NCI-H146 treated with DMSO at 0.1 percent for 48 hours (cell line): ENCODE measurements at regions not wholly inside any gene's neighbourhood (a gene's known extent, or its start where the extent isn't known, plus 50 kb on each side); places are given as distances from the start of the nearest gene placed in this dataset.
"Not testable (repeated sequence)": the region's sequence is repeated elsewhere in the genome, so short reads cannot be mapped to it uniquely, and the experiment has no call there.

Experiments
- DNase-seq: peaks from one replicate; lab custom pipeline; 2025; ENCODE audit not compliant: unreplicated experiment; lab: John Stamatoyannopoulos, UW

DNA sequence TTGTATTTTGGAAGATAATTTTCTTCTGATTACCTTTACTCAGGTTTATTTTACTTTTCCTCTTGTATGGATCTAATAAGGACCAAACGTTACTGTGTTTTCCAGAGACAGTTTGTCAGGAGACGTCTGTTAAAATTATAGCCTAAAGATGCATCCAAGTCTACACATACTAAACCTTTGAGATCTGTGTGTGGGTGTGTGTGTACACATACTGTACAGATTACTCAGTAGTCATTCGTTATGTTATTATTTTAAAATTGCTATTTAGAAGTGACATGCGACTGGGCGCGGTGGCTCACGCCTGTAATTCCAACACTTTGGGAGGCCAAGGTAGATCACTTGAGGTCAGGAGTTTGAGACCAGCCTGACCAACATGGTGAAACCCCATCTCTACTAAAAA is 51.6 kb upstream of the CNTLN start:
- DNase-seq: no peak

DNA sequence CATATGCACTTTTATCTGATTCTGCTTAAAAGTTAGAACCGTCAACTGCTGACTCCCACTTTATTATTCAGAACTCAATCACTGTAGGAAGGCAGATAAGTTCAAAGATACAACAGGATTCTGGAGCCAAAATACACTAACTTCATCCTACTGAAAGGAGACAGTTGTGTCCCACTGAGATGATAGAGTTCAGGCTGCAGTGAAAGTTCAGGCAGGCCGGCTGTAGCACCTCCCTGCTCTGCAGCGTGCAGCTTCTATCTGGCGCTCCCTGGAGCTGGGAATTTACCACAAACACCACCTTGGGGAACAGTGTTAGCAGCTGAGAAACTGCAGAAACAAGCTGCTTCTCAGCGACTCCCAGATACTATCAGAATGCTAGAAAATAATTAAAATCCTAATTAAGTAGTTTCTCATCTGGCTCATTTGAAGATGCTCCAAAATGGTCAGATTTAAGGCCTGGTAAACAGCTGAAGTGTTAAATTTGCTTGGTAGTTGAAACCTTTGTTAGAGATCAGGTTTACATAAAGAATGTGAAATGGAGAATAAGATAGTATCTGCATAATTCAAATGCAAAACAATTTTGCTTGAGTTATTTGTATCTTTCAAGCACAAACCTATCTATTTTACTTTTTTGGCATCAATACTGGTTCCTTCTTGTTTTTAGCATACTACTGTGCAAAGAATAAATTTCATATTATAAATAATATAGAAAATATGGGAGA is 52.3 kb upstream of the CNTLN start:
- no peak for DNase-seq

DNA sequence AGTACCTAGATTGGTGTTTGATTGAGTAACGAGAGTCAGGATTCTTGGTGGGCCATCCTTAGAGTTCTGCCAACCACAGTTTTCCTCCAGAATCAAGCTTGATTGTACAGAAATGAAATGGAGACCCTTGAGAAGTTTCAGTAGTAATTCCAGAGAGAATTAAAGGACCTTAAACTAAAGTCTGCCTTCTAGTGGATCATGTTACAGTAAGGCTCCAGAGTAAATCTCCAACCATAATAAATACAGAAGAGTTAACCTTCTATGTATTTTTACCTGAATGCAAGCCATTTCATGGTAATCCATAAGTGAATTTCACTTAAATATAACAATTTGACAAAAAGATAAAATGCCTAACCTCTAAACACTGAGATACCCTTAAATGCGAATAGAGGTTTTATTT is 53.0 kb upstream of the CNTLN start:
- DNase-seq: no peak

DNA sequence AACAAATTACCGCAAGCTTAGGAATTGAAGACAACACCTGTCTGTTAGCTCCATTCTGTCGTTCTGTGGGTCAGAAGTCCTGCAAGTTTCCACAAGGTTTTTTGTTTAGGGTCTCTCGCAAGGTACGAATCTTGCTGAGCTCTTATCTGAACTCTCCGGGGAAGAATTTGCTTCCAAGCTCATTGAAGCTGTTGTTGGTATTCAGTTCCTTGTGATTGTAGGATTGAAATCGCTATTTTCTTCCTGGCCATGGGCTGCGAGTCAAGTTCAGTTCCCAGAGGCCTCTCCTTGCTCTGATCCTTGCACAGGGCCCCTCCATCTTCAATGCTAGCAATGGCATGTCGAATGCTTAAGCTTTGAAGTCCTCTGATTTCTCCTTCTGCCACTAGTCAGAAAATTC is 53.5 kb upstream of the CNTLN start:
- no peak for DNase-seq

DNA sequence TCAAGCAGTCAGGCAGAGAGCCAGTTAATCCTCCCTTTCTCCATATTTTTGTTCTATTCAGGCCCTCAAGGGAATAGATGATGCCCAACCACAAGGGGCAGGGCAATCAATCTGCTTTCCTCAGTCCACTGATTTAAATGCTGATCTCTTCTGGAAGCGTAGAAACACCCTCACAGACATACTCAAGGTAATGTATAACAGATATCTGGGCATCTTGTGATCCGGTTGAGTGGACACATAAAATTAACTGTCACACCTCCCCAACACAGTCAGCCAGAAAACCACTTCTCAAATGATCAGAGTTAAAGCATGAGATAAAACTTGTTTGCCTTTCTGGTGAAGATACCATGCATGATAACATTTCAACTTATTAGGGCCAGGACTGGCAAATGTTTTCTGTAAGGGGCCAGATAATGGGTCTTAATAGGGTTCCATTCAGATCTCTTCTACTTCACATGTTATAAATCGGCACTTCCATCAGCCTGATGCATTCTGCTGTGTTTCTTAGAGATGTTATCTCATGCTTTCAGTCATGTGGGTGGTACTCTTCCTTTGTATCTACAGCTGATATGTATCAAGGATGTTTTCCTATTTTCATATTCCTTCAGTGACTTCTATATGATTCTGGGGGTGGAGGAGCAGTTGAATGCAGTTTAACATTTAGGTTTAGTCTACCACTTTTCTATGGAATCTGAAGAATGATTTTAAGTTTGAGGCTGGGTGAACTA is 58.9 kb upstream of the CNTLN start:
- DNase-seq: no peak

DNA sequence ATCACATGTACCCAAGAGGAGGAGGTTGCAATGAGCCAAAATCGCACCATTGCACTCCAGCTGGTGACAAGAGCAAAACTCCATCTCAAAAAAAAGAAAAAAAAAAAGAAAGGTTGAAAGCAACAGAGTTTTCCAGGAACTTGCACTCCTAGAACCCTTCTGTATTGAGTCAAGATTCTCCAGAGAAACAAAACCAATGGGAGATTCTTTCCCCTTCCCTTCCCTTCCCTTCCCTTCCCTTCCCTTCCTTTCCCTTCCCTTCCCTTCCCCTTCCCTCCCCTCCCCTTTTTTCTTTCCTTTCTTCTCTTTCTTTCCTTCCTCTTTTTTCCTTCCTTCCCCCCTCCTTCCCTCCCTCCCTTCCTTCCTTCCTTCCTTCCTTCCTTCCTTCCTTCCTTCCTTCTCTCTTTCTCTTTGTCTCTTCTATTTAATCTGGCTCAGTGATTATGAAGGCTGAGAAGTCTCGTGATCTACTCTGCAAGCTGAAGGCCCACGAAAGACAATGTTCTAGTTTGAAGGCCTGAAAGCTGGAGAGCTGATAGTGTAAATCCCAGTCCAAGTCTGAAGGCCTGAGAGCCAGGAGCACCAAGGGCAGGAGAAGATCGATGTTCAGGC is 59.6 kb upstream of the CNTLN start:
- DNase-seq: no peak

DNA sequence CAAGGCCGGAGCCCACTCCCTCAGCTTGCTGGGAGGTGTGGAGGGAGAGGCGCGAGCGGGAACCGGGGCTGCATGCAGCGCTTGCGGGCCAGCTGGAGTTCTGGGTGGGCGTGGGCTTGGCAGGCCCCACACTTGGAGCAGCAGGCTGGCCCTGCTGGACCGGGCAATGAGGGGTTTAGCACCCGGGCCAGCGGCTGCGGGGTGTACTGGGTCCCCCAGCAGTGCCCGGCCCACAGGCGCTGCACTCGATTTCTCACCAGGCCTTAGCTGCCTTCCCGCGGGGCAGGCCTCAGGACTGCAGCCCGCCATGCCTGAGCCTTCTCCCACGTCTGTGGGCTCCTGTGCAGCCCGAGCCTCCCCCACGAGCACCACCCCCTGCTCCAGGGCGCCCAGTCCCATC is 62.3 kb upstream of the CNTLN start:
- not testable (repeated sequence) for DNase-seq

DNA sequence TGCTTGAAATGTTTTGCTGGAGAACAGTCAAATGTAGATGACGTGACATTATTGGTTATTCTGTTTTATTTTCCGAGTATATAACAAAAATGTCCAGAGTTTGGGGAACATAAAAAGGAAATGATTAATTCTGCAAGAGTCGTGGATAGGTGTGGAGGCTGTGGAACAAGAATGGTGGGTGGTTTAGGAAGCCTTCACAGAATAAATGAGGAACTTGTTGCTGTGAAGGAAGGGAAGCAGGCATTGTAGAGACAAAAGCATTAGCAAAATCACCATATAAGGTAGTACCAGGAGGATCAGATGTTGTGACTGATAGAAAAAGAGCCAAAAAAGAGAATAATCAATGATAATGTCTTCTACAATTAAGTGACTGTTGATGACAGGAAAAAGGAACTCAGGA is 66.2 kb upstream of the CNTLN start:
- DNase-seq: no peak

DNA sequence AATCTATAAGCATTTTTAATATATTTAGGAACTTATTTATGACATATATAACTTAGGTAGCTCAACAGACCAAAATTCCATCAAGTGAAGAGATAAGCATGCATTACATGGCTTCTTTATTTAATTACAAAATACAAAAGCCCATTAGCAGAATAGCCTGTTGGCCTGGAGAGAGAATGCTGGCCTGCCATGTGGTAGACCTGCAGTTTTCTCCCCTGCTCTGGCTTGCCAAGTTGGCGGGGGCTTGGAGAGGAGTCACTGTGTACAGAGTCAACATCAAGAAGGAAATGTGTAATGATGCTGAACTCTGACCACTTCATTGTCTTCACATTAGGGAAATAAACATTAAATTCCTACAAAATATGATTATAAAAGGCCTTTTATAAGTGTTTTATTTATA is 69.8 kb upstream of the CNTLN start:
- peak; percentile 52 for DNase-seq

DNA sequence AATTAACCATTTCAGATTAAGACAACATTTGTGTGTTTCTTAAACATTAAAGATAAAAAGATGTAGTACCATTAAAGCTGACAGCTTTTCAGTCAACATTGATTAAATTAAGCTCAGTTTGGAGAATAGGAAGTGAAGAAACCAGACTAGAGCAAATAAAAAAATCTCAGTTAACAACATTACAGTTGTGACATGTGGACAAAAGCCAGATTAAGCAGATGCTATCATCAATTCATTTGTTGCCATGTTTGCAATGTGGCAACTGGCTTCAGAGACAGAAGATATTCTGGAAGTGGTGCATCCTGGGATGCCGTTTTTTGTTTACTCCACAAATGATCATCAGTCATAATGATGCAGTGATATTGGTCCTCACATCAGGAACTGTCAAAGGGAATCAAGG is 70.3 kb upstream of the CNTLN start:
- no peak for DNase-seq

DNA sequence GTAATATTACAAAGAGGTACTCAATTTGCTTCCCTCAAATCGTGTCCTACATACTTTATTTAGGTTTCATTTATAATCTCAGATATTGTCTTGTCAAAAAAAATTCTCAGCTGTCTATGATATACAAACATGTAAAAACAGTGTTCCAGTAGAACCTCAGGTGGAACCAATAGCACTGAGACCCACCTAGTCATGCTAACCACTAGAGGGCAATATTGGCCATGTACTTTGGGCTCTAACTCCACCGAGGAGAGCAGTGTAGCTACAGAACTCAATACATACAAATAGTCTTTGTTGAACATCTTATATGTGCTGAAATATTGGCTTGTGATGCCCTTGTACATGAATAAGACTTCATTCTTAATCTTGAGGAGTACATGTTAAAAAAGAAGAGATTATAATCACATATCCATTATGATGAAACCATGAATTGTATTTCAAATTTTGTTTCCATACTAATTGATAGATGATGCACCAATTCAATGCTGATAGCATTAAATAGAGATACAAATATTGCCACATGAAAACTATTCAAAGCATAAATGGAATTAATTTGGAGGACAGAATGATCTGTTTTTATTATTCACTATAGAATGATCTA is 71.2 kb upstream of the CNTLN start:
- DNase-seq: peak; percentile 72

DNA sequence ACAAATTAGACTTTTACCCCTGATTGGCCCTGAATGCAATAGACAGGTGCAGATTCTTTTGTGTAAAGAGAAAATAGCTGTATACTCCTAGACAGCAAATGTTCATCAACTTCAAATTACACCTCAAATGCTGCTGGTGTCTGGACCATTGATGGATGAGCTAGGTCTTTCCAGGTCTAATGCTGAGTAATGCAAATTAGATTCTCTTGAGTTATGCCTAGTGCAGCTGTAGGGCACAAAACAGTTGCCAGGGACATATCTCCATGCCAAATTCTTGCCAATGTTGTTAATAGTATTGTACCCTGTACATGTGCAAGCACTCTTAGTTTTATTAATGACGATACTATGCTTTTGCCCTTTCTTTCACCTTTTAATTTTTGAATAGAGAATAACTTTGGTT is 72.3 kb upstream of the CNTLN start:
- DNase-seq: no peak

DNA sequence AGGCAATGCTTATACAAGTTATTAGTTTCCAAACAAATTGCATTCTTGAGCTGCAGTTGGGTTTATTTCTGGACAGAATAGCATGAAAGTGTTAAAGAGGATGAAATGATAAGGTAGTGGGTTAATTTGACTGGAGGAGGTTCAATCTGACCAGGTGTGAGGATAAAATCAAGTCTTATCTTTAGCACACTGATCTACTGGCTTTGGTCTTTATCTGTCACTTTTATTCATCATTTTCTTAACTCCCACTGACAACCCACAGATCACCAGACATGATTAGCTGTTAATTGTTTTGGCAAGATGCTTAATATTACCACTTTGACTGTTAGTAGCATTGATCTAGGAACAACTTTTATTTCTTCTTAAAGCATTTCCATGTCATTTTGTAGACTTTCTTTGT is 74.4 kb upstream of the CNTLN start:
- no peak for DNase-seq

DNA sequence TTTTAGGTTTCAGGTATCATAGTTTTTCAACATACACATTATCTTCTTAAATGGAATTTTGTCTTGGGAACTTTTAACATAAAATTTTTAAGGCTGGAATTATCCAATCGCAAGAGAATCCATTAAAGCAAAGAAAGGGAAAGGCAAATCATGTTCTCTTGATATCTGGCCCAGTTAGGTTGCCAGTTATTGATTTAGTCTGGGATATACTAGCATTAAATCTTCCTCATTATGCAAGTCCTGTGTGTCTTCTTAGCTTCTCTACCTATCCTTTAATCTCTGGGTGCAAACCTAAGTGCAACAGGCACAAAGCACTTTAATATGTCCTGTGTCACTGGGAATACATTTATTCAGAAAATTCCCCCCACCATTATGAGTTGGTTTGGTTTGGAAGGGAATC is 75.4 kb upstream of the CNTLN start:
- DNase-seq: no peak

DNA sequence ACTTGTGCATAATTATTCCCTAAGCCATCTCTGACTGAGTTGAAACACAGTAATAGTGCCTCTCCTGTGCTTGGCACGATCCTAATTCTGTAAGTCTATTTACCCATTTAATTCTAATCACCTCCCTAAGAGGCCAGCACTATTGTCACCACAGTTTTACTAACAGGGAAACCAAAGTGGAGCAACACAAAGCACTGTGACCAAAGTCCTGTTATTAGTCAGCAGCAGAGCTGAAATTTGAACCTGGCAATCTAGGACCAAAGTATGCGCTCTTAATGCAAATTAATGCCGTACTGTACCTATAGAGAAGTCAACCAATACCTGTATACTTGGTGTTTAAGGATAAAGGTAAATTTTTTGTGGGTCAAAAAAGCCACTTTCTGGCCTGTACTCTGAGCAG is 77.1 kb upstream of the CNTLN start:
- DNase-seq: no peak

DNA sequence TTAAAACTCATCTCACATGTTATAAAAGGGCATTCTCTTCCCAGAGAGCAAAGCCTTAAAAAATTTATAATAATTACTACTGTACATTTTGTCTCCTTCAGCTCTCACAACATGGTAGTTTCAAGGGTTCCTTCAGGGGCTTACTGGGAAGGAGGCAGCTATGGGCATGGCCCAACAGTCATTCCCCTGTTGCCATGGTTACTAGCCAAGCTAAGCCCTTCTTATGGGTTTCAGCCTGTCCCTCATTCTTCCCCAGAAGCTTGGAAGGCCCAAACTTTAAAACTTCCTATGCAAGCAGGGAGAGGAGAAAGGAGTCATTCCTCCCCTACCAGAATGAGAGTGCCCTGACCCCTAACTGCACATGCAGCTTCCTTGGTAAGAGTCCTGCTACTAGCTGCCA is 82.2 kb upstream of the CNTLN start:
- no peak for DNase-seq

DNA sequence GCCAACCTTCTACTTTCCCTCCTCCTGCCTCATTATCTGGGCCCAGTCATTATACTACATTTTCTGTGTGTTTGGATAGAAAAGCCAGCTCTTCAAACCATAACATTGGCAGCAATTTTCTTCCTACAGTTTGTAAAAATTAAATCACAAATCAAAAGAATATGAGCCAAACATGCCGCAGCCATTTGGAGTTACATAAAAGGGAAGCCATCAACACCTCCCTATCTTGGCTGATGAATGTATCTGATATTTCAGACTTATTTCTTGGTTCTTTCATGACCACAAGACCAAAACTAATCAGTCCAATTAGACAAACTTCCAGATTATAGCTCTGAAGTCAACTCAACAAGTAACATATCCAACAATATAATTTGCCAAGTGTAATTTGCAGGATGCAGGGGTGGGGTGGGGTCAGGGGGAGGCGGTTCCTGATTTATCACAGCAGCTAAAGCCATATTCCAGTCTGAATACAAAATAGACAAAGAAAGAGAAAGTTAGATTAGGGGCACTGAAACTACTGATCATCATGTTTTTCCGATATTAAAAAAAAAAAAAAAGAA is 89.4 kb upstream of the CNTLN start:
- no peak for DNase-seq

DNA sequence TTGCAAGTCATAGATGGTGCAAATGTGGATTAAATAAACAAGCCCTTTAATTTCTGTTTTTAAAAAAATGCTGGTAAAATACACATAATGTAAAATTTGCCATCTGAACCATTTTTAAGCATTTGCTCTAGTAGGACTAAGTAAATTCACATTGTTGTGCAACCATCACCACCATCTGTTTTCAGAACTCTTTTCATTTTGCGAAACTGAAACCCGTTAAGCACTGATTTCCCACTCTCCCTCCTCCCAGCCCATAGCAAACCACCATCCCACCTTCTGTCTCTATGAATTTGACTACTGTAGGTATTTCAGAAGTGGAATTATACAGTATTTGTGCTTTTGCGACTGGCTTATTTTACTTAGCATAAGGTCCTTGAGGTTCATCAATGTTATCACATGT is 103.3 kb upstream of the CNTLN start:
- no peak for DNase-seq

DNA sequence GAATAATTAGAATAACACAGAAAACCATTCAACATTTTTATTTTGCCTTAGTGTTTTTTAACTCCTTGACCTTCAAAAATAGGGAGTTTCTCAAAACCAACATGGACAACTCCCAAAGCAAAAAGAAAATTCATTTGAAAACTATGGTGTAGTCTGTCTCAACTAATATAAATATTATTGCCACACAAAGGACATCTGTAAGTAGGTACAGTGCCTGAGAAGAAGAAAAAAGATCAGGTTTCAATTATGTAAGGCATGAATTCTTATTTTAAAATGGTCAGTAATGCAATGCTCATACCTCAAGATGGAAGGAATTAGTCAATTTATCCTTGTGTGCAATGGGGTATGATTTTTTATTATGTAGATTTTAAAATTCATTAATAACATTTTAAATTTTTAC is 109.6 kb upstream of the CNTLN start:
- DNase-seq: no peak

DNA sequence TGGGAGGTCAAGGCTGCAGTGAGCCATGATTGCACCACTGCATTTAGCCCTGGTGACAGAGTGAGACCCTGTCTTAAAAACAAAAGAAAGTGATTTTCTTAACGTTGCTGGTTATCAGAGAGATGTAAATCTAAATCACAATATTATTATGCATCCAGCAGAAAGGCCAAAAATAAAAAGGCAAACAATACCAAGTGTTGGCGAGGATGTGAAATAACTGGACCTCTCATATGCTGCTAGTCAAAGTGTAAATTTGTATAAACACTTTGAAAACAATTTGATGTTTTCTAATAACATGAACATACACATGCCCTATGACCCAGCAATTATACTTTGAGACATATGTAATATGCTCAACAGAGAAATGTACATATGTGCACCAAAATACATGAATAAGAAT is 110.7 kb upstream of the CNTLN start:
- DNase-seq: no peak

DNA sequence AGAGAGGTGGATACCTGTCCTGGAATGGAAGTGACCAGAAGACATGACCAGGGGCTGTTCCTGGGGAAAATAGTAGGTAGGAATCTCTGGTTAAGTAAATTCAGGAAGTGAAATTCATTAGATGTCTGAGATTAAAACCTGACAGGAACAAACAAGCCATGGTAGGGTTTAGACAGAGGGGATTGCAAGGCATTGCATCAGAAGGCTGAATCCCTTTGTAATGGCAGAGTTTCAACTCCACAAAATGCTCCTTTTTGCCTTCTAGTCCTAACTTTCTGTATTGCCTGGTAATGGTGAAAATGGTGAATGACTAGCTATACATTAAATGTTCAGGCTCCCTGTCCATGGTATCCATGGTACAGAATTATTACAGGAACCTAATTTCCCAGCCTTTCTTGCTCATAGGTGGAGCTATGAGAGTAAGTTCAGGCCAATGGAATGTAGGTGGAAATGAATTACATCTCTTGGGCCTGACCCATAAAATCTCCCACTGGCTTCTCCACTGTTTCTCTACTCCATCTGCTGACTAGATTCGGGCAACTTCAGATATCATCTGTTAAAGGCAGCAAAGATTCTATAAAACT is 113.4 kb upstream of the CNTLN start:
- no peak for DNase-seq
